Memory B cell (primary cell): ENCODE measurements at regions not wholly inside any gene's neighbourhood (a gene's known extent, or its start where the extent isn't known, plus 50 kb on each side); places are given as distances from the start of the nearest gene placed in this dataset.
"Not testable (repeated sequence)": the region's sequence is repeated elsewhere in the genome, so short reads cannot be mapped to it uniquely, and the experiment has no call there.

Experiments
- ATAC-seq: fragments of 150-1000 bp; cut with Tn5 transposase; 2 replicates; pipeline ENCODE4 v1.10.0; 2021; ENCODE audit warnings: low read depth, mild to moderate bottlenecking, moderate library complexity
- DNase-seq, 2 donors: peaks; one replicate each; pipeline ENCODE4 v3.0.0; 2022; ENCODE audit warnings: low spot score in 2 of 2
- H3K27ac Mint-ChIP-seq: one replicate; pipeline ENCODE4 v1.8.0; 2022; ENCODE audit warnings: mild to moderate bottlenecking, moderate library complexity, mixed read lengths
- H3K27me3 Mint-ChIP-seq: one replicate; pipeline ENCODE4 v1.8.0; 2022; ENCODE audit warnings: mixed read lengths
- H3K36me3 Mint-ChIP-seq: one replicate; pipeline ENCODE4 v1.8.0; 2022; ENCODE audit warnings: mild to moderate bottlenecking, mixed read lengths
- H3K4me1 Mint-ChIP-seq: one replicate; pipeline ENCODE4 v1.8.0; 2022; ENCODE audit warnings: mixed read lengths
- H3K4me3 Mint-ChIP-seq: one replicate; pipeline ENCODE4 v1.8.0; 2022; ENCODE audit warnings: mild to moderate bottlenecking, moderate library complexity, mixed read lengths
- H3K9me3 Mint-ChIP-seq: one replicate; pipeline ENCODE4 v1.8.0; 2022; ENCODE audit warnings: mixed read lengths

DNA sequence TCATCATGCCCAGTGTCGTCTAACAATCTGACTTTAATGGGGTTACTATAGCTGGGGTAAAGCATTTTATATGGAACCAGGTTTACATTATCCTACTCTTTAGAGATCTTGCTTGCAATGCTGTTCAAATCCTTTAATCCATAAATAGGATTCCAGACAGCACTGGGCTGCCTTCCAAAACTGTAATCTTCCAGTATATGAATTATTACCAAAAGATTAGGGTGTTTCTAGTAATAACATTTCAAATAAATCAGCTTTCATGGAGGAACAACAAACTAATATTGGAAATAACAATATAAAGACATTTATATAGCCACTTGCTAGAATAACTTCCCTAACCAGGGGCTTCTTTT, 88.6 kb upstream of the PLXNA2 start:
- no peaks in the 10 kb centered on the region for H3K4me1 Mint-ChIP-seq

DNA sequence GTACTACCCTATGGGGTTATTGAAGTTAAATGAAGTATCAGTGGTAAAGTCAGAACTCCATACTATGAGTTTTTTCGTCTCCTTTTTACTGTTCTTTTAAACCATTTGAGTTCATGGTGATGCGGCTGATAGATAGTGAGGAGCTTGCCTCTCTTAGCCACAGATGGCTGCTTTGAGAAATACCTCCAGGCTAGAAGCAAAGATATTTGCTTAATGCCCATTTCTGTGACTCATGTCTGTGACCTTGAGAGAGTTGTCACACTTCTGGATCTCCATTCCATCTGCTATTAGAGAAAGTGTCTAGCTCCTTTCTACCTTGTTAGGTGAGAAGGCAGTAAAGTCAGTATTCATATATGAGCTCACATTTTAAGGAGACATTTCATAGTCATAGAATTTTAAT, 89.5 kb upstream of the PLXNA2 start:
- Mint-ChIP-seq H3K4me3 (no peak overlapping the region), H3K9me3 (no peaks in the 10 kb centered on the region), H3K36me3 (no peaks in the 10 kb centered on the region), H3K27me3 (peaks cover 3% of the 10 kb centered on the region), H3K4me1 (no peaks in the 10 kb centered on the region), H3K27ac (no peak overlapping the region)
- no peak for ATAC-seq
- no peak for DNase-seq

More for the DNA sequence above, 88.6 kb upstream of the PLXNA2 start:
- no peak for ATAC-seq
- Mint-ChIP-seq H3K9me3 (no peaks in the 10 kb centered on the region), H3K27me3 (peaks cover 6% of the 10 kb centered on the region), H3K27ac (no peak overlapping the region), H3K36me3 (no peaks in the 10 kb centered on the region), H3K4me3 (no peak overlapping the region)
- DNase-seq = no peak

DNA sequence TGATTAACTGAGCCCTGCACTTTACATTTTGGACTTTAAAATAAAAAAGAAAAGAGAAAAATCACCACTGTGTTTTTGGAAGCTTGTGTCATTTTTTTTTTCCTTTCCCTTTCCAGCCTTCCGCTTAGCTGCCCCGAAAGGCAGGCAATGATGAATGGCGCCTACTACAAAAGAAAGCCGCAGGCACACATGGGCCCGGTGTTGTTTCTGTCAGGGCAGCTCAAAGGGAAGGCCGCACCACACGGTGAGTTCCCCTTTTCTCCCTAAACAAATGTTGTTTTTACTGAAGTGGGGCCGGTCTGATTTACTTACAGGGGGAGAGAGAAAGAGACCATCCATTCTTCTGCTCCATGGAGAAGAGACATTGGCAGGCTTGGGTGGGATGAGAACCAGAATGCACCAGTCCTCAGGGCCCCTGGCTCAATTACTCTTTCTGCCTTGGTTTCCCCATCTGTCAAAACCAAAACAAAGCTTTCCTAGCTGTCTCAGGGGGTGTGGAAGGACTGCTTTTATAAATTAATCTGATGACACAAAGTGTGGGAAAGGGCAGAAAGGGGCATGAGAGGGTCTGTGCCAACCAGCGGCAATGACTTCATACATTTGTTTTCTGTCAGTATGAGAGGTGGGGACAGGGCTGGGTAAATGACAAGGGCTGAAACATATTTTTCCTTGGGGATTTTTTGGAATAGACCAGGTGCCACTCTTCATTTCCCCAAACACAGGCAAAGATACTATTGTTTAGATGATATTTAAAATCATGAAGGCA, 91.4 kb upstream of the PLXNA2 start:
- peaks cover 3% of the 10 kb centered on the region for H3K27me3 Mint-ChIP-seq

DNA sequence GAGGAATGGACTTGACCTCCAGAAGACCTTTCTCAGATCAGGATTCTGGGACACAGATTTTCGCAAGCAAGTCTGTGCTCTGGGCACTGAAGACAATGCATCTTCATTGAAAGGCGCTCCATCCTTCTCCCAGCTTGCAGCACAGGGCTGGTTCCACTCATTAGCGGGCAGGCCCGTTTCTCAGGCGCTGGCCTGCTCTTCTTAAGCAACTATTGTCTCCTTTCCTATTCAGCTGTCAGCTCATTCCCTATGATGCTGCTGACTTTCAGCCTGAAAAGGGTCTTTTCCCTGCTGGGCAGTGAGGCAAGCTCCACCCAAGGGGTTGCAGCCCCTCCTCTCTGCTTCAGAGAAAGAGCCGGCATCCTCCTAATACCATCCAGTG, 91.9 kb upstream of the PLXNA2 start:
- peaks cover 3% of the 10 kb centered on the region for H3K27me3 Mint-ChIP-seq
- no peak for ATAC-seq
- no peaks in the 10 kb centered on the region for H3K4me1 Mint-ChIP-seq

More for the DNA sequence above, 91.4 kb upstream of the PLXNA2 start:
- no peak for ATAC-seq
- no peak overlapping the region for H3K4me3 Mint-ChIP-seq
- peaks cover 1% of the 10 kb centered on the region for H3K9me3 Mint-ChIP-seq
- H3K36me3 Mint-ChIP-seq = no peaks in the 10 kb centered on the region
- DNase-seq = no peak
- H3K27ac Mint-ChIP-seq = no peak overlapping the region
- H3K4me1 Mint-ChIP-seq = no peaks in the 10 kb centered on the region

DNA sequence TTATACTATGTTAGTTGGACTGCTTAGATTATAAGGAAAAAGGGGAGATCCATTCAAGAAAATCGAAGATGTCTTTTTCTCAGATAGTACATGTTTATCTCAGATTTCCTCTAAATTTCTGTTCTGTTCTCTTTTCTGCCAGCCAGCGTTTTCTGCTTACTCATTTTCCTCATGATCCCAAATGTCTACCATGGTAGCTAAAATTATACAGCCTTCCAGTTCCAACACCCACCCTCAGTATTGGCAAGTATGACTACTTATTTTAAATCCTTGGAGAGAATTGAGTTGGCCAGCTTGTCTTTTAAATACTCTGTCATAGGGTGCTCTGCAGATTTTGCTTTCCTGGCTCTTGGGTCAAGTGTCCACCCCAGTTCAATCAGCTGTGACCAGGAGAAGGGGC, 95.7 kb upstream of the PLXNA2 start:
- H3K27ac Mint-ChIP-seq = no peak overlapping the region
- DNase-seq (no peak), ATAC-seq (no peak)
- H3K9me3 Mint-ChIP-seq = peaks cover 1% of the 10 kb centered on the region
- H3K4me1 Mint-ChIP-seq = peaks cover 3% of the 10 kb centered on the region
- H3K27me3 Mint-ChIP-seq = peaks cover 3% of the 10 kb centered on the region
- H3K36me3 Mint-ChIP-seq = no peaks in the 10 kb centered on the region
- no peak overlapping the region for H3K4me3 Mint-ChIP-seq

More for the DNA sequence above, 91.9 kb upstream of the PLXNA2 start:
- DNase-seq = no peak
- Mint-ChIP-seq H3K4me3 (no peak overlapping the region), H3K27ac (no peak overlapping the region), H3K9me3 (peaks cover 1% of the 10 kb centered on the region), H3K36me3 (no peaks in the 10 kb centered on the region)

DNA sequence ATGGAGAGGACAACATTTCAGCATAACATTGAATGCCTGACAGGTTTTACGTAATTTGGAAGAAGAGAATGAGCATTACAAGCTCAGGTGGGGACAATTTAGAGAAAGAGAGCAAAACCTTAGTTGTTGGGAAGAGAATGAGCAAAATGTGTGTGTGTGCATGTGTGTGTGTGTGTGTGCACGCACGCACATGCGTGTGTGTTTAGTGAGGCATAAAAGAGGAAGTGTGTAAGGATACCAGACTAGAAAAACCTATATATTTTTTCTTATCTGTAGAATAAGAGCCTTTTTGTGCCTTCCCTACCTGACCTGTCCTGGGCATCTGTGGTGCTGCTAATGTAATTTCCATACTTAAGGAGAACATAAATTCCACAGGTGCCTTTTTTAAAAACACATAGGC, 99.0 kb upstream of the PLXNA2 start:
- no peak overlapping the region for H3K4me3 Mint-ChIP-seq
- peaks cover 3% of the 10 kb centered on the region for H3K4me1 Mint-ChIP-seq

DNA sequence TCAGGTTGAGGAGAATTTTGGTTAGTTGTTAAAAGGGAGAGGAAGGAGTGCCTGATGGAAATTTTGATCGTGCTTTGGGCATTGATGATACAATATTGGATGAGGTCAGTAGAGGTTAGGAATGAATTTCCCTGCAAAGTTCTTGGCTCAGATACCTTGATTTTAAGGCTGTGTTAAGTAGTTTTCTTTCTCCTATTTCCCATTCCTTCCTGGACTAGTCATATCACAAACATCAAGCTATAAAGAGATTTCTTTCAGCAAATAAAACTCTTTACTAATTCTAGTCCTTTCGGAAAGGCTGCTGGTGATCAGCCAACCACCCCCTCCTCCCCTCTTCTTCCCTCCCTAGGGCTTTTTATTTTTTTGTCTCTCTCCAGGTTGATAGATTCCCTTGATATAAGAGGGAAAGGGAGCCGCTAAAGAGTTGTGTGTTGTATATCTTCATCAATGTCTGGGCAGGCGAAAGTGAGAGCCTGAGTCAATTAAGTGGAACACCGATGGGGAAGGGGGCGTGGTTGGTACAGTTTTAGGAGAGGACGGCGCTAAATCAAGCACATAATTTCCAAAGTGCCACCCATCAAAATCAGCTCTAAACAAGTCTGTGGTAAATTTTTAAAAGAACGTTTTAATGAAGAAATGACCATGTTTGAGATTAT, 100.1 kb upstream of the PLXNA2 start:
- DNase-seq = no peak
- H3K4me3 Mint-ChIP-seq = no peak overlapping the region
- no peaks in the 10 kb centered on the region for H3K36me3 Mint-ChIP-seq
- peaks cover 3% of the 10 kb centered on the region for H3K4me1 Mint-ChIP-seq
- no peak for ATAC-seq
- H3K27ac Mint-ChIP-seq = no peak overlapping the region
- H3K9me3 Mint-ChIP-seq = no peaks in the 10 kb centered on the region
- peaks cover 6% of the 10 kb centered on the region for H3K27me3 Mint-ChIP-seq

More for the DNA sequence above, 99.0 kb upstream of the PLXNA2 start:
- Mint-ChIP-seq H3K27me3 (peaks cover 8% of the 10 kb centered on the region), H3K36me3 (no peaks in the 10 kb centered on the region), H3K27ac (no peak overlapping the region), H3K9me3 (peaks cover 1% of the 10 kb centered on the region)
- ATAC-seq (no peak), DNase-seq (no peak)

DNA sequence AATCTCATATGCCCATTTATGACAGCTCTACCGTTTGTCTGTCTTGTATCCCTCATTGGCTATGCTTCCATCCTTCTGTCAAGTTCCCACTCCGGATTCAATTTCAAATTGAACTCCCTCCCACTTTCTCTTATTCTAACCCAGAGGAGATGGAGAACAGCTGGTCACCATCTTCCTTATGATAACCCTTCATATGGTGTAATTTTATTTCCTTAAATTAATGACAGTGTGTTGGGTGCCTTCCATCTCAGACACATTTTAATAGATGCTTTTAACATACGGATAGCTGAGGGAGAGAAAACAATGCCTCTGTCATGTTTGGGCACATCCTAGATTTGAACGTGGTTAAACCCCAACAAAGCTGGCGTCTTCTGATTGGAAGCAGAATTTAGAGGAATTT, 103.0 kb upstream of the PLXNA2 start:
- H3K4me3 Mint-ChIP-seq = no peak overlapping the region
- no peaks in the 10 kb centered on the region for H3K9me3 Mint-ChIP-seq
- H3K36me3 Mint-ChIP-seq = no peaks in the 10 kb centered on the region
- H3K4me1 Mint-ChIP-seq = peaks cover 3% of the 10 kb centered on the region
- no peak overlapping the region for H3K27ac Mint-ChIP-seq
- no peak for DNase-seq
- H3K27me3 Mint-ChIP-seq = peaks cover 6% of the 10 kb centered on the region
- ATAC-seq = no peak

DNA sequence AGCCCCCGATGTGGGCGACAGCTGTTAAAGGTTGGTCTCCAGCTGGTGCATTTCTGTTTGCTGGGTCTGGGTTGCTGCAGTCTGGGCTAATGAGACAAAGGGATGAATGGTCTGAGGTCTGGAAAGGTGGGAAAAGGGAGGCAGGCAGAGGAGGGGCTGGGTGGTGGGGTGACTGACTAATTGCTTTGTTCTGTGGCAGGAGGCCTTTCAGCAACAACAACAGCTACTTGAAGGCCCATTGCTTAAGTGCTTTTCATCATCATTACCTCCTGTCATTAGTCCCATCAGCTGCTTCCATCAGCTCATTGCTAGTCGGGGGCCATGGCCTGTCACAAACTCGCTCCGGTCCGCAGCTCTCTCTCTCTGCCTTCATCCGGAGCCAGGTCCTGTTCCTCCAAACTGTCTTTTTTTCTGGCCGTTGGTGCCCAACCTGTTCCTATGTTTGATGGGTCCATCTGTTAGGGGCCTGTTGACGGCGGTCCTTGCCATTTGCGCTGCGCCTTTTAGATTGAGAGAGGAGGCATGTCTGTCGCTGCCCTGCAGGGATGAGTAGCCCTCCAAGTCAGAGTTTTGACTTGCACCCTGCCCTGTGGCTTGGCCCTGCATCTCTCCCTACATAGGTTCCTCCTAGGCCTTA, 105.6 kb upstream of the PLXNA2 start:
- Mint-ChIP-seq H3K9me3 (no peaks in the 10 kb centered on the region), H3K27ac (no peak overlapping the region), H3K4me3 (no peak overlapping the region), H3K27me3 (peaks cover 6% of the 10 kb centered on the region), H3K36me3 (no peaks in the 10 kb centered on the region), H3K4me1 (no peaks in the 10 kb centered on the region)
- no peak for ATAC-seq
- no peak for DNase-seq

DNA sequence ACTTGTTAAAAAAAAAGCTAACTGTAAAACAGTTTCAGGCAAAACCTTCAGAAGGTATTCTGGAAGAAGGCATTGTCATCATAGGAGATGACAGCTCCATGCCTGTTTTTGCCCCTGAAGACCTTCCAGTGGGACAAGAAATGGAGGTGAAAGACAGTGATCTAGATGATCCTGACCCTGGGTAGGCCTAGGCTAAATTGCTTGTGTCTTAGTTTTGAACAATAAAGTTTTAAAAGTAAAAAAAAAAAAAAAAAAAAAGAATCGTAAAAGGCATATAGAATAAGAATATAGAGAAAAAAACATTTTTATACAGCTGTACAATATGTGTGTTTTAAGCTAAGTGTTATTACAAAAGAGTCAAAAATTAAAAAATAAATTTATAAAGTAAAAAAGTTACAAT, 106.6 kb upstream of the PLXNA2 start:
- Mint-ChIP-seq H3K27ac (no peak overlapping the region), H3K36me3 (no peaks in the 10 kb centered on the region)

DNA sequence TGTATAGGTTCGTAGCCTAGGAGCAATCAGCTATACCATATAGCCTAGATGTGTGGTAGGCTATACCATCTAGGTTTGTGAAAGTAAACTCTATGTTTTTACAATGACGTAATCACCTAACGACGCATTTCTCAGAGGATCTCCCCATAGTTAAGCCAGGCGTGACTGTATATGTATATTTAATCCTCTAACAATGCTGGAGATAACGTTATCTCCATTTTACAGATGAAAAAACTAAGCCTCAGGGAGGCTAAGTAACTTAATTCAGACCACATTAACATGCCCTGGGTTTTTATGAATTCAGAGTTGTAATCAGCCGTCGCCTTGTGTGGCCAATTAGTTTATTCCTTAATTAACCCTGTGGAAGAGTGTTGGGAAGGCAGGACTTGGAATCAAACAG, 107.7 kb upstream of the PLXNA2 start:
- H3K36me3 Mint-ChIP-seq = no peaks in the 10 kb centered on the region
- peaks cover 4% of the 10 kb centered on the region for H3K27me3 Mint-ChIP-seq
- no peaks in the 10 kb centered on the region for H3K4me1 Mint-ChIP-seq
- no peak overlapping the region for H3K27ac Mint-ChIP-seq
- DNase-seq (no peak), ATAC-seq (no peak)
- no peaks in the 10 kb centered on the region for H3K9me3 Mint-ChIP-seq
- no peak overlapping the region for H3K4me3 Mint-ChIP-seq

More for the DNA sequence above, 106.6 kb upstream of the PLXNA2 start:
- no peaks in the 10 kb centered on the region for H3K4me1 Mint-ChIP-seq
- no peak overlapping the region for H3K4me3 Mint-ChIP-seq
- ATAC-seq (no peak), DNase-seq (no peak)
- peaks cover 6% of the 10 kb centered on the region for H3K27me3 Mint-ChIP-seq
- H3K9me3 Mint-ChIP-seq = no peaks in the 10 kb centered on the region

DNA sequence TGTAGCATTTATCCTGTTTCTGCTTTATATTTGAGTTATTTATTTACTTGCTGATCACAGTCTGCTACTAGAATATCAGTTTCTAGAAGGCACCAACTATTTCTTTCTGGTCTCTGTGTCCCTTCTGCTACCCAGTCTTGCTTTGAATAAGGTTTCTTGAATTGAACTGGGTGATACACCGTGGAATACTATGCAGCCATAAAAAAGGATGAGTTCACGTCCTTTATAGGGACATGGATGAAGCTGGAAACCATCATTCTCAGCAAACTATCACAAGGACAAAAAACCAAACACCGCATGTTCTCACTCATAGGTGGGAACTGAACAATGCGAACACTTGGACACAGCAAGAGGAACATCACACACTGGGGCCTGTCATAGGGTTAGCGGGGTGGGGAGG, 109.6 kb upstream of the PLXNA2 start:
- not testable (repeated sequence) for DNase-seq, ATAC-seq, H3K4me3 Mint-ChIP-seq, H3K4me1 Mint-ChIP-seq, H3K27ac Mint-ChIP-seq, H3K36me3 Mint-ChIP-seq, H3K27me3 Mint-ChIP-seq, H3K9me3 Mint-ChIP-seq

DNA sequence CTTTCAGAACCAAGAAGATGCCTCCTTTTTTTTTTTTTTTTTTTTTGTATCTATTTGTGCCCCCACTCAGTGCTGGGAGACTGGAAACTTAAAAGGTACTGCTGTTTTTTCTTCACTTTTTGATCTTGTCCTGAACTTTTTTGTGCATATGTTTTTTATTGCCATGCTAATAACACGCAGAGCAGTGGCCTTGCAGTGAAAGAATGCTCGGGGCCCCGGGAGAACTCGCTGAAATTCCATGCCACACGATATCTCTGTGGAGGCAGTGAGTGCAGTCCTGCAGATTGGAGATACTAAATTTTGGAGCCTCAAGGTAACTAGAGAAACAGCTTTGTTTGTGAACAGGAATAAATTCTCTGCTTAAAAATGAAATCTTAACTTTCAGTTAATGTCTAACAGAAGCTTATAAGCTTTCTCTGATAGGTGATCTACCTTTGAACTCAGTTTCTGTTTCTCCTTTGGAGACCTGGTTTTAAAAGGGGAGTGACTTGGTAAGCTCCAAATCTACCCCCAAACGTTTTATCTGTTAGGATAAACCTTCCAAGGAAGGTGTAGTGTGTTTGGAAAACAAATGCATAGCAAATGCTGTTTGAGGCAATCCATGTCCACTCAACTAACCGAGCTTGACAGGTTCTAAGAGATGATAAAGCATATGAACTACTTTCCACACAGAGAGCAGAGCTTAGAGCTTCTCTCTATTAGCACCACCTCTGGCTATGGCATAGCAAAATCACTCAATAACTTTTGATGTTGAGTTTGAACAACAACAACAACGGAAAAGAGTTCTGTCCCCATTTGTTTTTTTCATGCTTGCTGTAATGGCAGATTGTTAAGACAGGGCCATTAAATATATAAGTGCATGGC, 113.7 kb upstream of the PLXNA2 start:
- Mint-ChIP-seq H3K27ac (no peak overlapping the region), H3K27me3 (peaks cover 4% of the 10 kb centered on the region), H3K4me3 (no peak overlapping the region), H3K9me3 (peaks cover 3% of the 10 kb centered on the region), H3K36me3 (no peaks in the 10 kb centered on the region), H3K4me1 (no peaks in the 10 kb centered on the region)
- DNase-seq (no peak), ATAC-seq (no peak)

DNA sequence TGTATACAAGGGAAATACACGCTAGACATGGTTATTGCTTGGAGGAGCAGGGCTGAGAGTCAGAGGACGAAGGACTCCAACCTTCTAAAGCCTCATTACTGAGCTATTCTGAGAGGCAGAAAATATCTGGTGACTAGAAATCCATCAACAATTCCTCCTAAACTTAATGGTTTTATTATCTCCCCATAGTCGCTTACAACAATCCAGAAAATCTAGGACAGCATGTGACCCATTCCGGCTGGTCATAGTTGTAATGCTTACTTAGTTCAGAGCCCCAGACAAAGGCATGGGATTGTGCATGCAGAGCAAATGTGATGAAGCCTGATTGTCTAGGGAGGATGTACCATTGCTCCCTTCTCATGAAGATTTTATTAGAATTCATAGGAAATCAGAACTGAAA, 114.5 kb upstream of the PLXNA2 start:
- ATAC-seq (no peak), DNase-seq (no peak)
- Mint-ChIP-seq H3K27ac (no peak overlapping the region), H3K27me3 (peaks cover 8% of the 10 kb centered on the region), H3K9me3 (peaks cover 3% of the 10 kb centered on the region), H3K36me3 (no peaks in the 10 kb centered on the region), H3K4me1 (no peaks in the 10 kb centered on the region), H3K4me3 (no peak overlapping the region)
